HCT116 (cell line): ENCODE measurements at regions not wholly inside any gene's neighbourhood (a gene's known extent, or its start where the extent isn't known, plus 50 kb on each side); places are given as distances from the start of the nearest gene placed in this dataset.

Experiments
- ATAC-seq: fragments of 200-7000 bp; cut with Tn5 transposase; 2 replicates; pipeline ENCODE4 v1.9.1; 2020; ENCODE audit warnings: mild to moderate bottlenecking, moderate library complexity
- BruUV-seq: library from RNA; stranded (reverse); fragments of 400-500 nt; replicated peaks from 2 replicates; lab custom pipeline; 2021; lab: Mats Ljungman, UMichigan
- CTCF ChIA-PET: fragments of 300-600 bp; sonication (Branson Sonifier 250); formaldehyde crosslinking; loops from one replicate; lab custom pipeline; 2021; ENCODE audit warnings: antibody characterized with exemption; lab: Charles Lee
- POLR2A ChIA-PET: fragments of 300-600, 350-600 bp; sonication (Branson Sonifier 250); formaldehyde crosslinking; loops from one replicate; lab custom pipeline; 2021; ENCODE audit warnings: antibody characterized with exemption; lab: Charles Lee
- RAD21 ChIA-PET, 2 experiments: fragments of 300-600 bp; sonication (Branson Sonifier 250); formaldehyde crosslinking; loops; one replicate each; lab custom pipeline; 2023; ENCODE audit warnings: low total read pairs in 2 of 2; ENCODE audit not compliant: uncharacterized antibody in 2 of 2, unreplicated experiment in 2 of 2, low non-redundant PET in 1 of 2; lab: Charles Lee
- DNase-seq: peaks from one replicate; pipeline ENCODE4 v3.0.0-alpha.2; 2010; ENCODE audit warnings: low read depth, low spot score
- H2AFZ ChIP-seq: fragments of 200-600 bp; shearing (Covaris generic), sonication (generic); 2 replicates; pipeline ENCODE4 v1.6.1; 2017; ENCODE audit warnings: low read depth, mixed run types, mixed read lengths, antibody characterized with exemption, low read length; ENCODE audit not compliant: poor library complexity, severe bottlenecking
- H3K27ac ChIP-seq: 2 replicates; pipeline ENCODE4 v1.5.1; 2012; ENCODE audit warnings: low read depth, low read length
- H3K27me3 ChIP-seq: fragments of 200-600 bp; sonication (generic); 2 replicates; pipeline ENCODE4 v1.6.1; 2016; ENCODE audit warnings: mixed run types, low read length, mixed read lengths; ENCODE audit not compliant: insufficient read depth
- H3K36me3 ChIP-seq, 2 experiments: fragments of 200-500 bp in 1 of 2; fragments of 200-600 bp in 1 of 2; sonication (Bioruptor generic) in 1 of 2; sonication (generic) in 1 of 2; 2 replicates each; pipeline versions ENCODE4 v1.5.1 to v1.6.1; 2014 to 2016; ENCODE audit warnings: low read length in 2 of 2, inconsistent platforms in 1 of 2, mixed read lengths in 1 of 2, mixed run types in 1 of 2; ENCODE audit not compliant: insufficient read depth in 2 of 2, control insufficient read depth in 1 of 2
- H3K4me1 ChIP-seq, 2 experiments: fragments of 200-600 bp in 1 of 2; sonication (generic) in 1 of 2; 2 replicates each; pipeline versions ENCODE4 v1.5.1 to v1.6.1; 2012 to 2017; ENCODE audit warnings: low read length in 2 of 2, inconsistent platforms in 1 of 2, mild to moderate bottlenecking in 1 of 2, mixed read lengths in 1 of 2, mixed run types in 1 of 2, moderate library complexity in 1 of 2; ENCODE audit not compliant: insufficient read depth in 2 of 2, control insufficient read depth in 1 of 2
- H3K4me2 ChIP-seq: fragments of 200-600 bp; sonication (generic); 2 replicates; pipeline ENCODE4 v1.6.1; 2017; ENCODE audit warnings: mixed run types, low read length, mixed read lengths
- H3K4me3 ChIP-seq, 2 experiments: fragments of 200-600 bp in 1 of 2; sonication (generic) in 1 of 2; replicated peaks in 1 of 2; 2 replicates each; pipeline ENCODE4 v1.5.1; 2011 to 2016; ENCODE audit warnings: low read length in 2 of 2, control low read depth in 1 of 2, low read depth in 1 of 2, mild to moderate bottlenecking in 1 of 2, mixed read lengths in 1 of 2, mixed run types in 1 of 2
- H3K79me2 ChIP-seq: fragments of 200-600 bp; sonication (generic); 2 replicates; pipeline ENCODE4 v1.6.1; 2017; ENCODE audit warnings: mild to moderate bottlenecking, mixed run types, low read length, moderate library complexity, mixed read lengths; ENCODE audit not compliant: insufficient read depth
- H3K9ac ChIP-seq: fragments of 200-600 bp; sonication (generic); 2 replicates; pipeline ENCODE4 v1.6.1; 2016; ENCODE audit warnings: low read length, mixed read lengths
- H3K9me2 ChIP-seq: fragments of 200-600 bp; sonication (generic), shearing (Covaris generic); 2 replicates; pipeline ENCODE4 v1.6.1; 2017; ENCODE audit warnings: mixed run types, mild to moderate bottlenecking, moderate library complexity; ENCODE audit not compliant: insufficient read depth
- H3K9me3 ChIP-seq, 2 experiments: fragments of 200-500 bp in 1 of 2; fragments of 200-600 bp in 1 of 2; sonication (Bioruptor generic) in 1 of 2; sonication (generic) in 1 of 2; 2 replicates each; pipeline ENCODE4 v1.6.1; 2014 to 2017; ENCODE audit warnings: low read length in 2 of 2, mixed read lengths in 2 of 2, inconsistent platforms in 1 of 2, low read depth in 1 of 2, mild to moderate bottlenecking in 1 of 2, mixed run types in 1 of 2, moderate library complexity in 1 of 2; ENCODE audit not compliant: control insufficient read depth in 1 of 2, insufficient read depth in 1 of 2
- H4K20me1 ChIP-seq: fragments of 200-600 bp; sonication (generic), shearing (Covaris generic); 2 replicates; pipeline ENCODE4 v1.6.1; 2017; ENCODE audit warnings: mixed run types, mild to moderate bottlenecking, moderate library complexity; ENCODE audit not compliant: insufficient read depth
- CBX3 ChIP-seq: IDR thresholded peaks from 2 replicates; pipeline ENCODE4 v1.6.1; 2012; ENCODE audit warnings: low read depth
- EGR1 ChIP-seq: IDR thresholded peaks from 2 replicates; pipeline ENCODE4 v1.6.1; 2012; ENCODE audit warnings: low read depth
- ELF1 ChIP-seq: IDR thresholded peaks from 2 replicates; pipeline ENCODE4 v1.6.1; 2012; ENCODE audit warnings: low read depth, borderline replicate concordance
- MAX ChIP-seq: IDR thresholded peaks from 2 replicates; pipeline ENCODE4 v1.6.1; 2012
- POLR2AphosphoS5 ChIP-seq: IDR thresholded peaks from 2 replicates; pipeline ENCODE4 v1.6.1; 2011; ENCODE audit warnings: mild to moderate bottlenecking, low read depth, low read length, moderate library complexity
- SIN3A ChIP-seq: IDR thresholded peaks from 2 replicates; pipeline ENCODE4 v1.6.1; 2012; ENCODE audit warnings: low read depth
- SP1 ChIP-seq: IDR thresholded peaks from 2 replicates; pipeline ENCODE4 v1.6.1; 2012; ENCODE audit warnings: low read depth
- ZNF274 ChIP-seq: fragments of 200-500 bp; sonication (Bioruptor generic); IDR thresholded peaks from 2 replicates; pipeline ENCODE4 v1.6.1; 2014; ENCODE audit warnings: mild to moderate bottlenecking, low read depth, low read length, inconsistent platforms
- intact Hi-C: fragments of 100-400 bp; cut with micrococcal nuclease; formaldehyde crosslinking; loops from 2 replicates; pipeline ENCODE4 v1.10.0; 2022
- TF ChIP-seq, protein P1 (sequence below), 3 experiments: fragments of 200-600 bp in 1 of 3; sonication (generic) in 1 of 3; IDR thresholded peaks in 2 of 3; conservative IDR thresholded peaks in 1 of 3; 2 replicates each; pipeline ENCODE4 v1.5.1; 2012 to 2017; ENCODE audit warnings: low read depth in 2 of 3, low read length in 2 of 3, antibody characterized with exemption in 1 of 3, borderline replicate concordance in 1 of 3, control low read depth in 1 of 3, mild to moderate bottlenecking in 1 of 3, mixed read lengths in 1 of 3, mixed run types in 1 of 3, moderate library complexity in 1 of 3; ENCODE audit not compliant: insufficient read depth in 1 of 3

DNA sequence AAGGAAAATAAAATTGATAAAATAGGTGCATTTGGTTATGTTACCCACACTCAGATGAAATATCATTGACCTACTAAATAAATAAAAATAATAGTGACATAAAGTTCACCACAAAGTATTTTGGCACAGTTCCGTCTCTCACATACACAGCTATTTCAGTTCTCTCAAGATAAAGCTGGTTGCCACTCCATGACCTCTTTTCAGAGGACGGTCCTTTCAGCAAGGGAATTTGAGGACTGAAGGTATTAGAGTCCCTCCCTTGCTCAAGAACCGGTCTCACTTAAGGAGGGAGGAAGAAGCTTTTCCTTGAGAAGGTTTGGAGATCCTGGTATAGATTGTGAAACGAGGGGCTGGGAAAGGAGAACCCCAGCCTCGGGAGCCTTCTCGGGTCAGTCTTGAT, 285.5 kb upstream of the CFAP20DC start:
- Histone ChIP-seq H3K9me2 (no peaks in the 10 kb centered on the region), H3K27me3 (peaks cover 28% of the 10 kb centered on the region; the same call in 1 of the 2 replicates), H3K4me2 (no peak overlapping the region)
- intact Hi-C loops: no loop called here
- TF ChIP-seq ZNF274: no peak
- TF ChIP-seq, protein P1, sequence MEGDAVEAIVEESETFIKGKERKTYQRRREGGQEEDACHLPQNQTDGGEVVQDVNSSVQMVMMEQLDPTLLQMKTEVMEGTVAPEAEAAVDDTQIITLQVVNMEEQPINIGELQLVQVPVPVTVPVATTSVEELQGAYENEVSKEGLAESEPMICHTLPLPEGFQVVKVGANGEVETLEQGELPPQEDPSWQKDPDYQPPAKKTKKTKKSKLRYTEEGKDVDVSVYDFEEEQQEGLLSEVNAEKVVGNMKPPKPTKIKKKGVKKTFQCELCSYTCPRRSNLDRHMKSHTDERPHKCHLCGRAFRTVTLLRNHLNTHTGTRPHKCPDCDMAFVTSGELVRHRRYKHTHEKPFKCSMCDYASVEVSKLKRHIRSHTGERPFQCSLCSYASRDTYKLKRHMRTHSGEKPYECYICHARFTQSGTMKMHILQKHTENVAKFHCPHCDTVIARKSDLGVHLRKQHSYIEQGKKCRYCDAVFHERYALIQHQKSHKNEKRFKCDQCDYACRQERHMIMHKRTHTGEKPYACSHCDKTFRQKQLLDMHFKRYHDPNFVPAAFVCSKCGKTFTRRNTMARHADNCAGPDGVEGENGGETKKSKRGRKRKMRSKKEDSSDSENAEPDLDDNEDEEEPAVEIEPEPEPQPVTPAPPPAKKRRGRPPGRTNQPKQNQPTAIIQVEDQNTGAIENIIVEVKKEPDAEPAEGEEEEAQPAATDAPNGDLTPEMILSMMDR (IDR thresholded peaks at IDR 0.05 in 2 of 3, conservative IDR thresholded peaks at IDR 0.05 in 1 of 3; ENCODE audit: borderline replicate concordance in 1 of 3, insufficient read depth in 1 of 3, low read depth in 2 of 3, low read length in 2 of 3): no peak
- TF ChIP-seq SP1: no peak
- no peak for TF ChIP-seq EGR1
- TF ChIP-seq POLR2AphosphoS5: no peak
- no peak for TF ChIP-seq ELF1
- no peak for TF ChIP-seq MAX
- no peak for TF ChIP-seq SIN3A
- TF ChIP-seq, all 23 proteins: peak for 0
- Histone ChIP-seq H2AFZ (no peak overlapping the region), H3K4me3 (no peak overlapping the region), H3K79me2 (no peaks in the 10 kb centered on the region), H3K36me3 (no peaks in the 10 kb centered on the region), H3K9ac (no peak overlapping the region), H4K20me1 (no peaks in the 10 kb centered on the region), H3K4me1 (no peaks in the 10 kb centered on the region), H3K9me3 (no peaks in the 10 kb centered on the region), H3K27ac (no peak overlapping the region)
- BruUV-seq: no TSS peak
- ChIA-PET CTCF (no interaction called here), RAD21 (no interaction called here), POLR2A (no interaction called here)
- no peak for ATAC-seq
- DNase-seq: no peak

DNA sequence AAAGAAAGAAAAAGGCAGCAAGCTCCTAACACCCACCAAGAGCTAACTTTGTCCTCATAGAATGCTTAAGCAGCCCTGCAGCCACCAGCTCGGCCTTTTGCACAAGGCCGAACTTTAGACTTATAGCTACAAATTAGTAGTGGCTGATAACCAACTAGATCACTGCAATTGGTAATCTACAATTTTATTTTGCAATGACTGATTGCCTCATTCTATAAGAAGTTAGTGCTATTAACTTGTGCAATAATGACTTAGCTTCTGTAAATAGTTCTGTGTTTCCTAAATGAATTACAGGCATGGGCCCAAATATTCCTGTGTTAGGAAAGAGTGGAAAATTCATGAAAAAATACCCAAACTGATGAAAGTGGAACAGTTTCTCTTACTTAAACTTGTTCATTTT, 284.8 kb upstream of the CFAP20DC start:
- Histone ChIP-seq H3K9me2 (no peaks in the 10 kb centered on the region), H3K36me3 (no peaks in the 10 kb centered on the region), H3K27me3 (peaks cover 26% of the 10 kb centered on the region; the same call in 1 of the 2 replicates), H3K9ac (no peak overlapping the region), H3K4me2 (no peak overlapping the region), H3K27ac (no peak overlapping the region), H2AFZ (no peak overlapping the region), H4K20me1 (no peaks in the 10 kb centered on the region), H3K4me1 (no peaks in the 10 kb centered on the region)
- BruUV-seq: no TSS peak
- ChIA-PET POLR2A (interaction anchor here (0.5 kb wide), 1 partner anchor 288 kb away, joined by 5 read pairs; no protein-coding TSS in a partner anchor), CTCF (no interaction called here), RAD21 (no interaction called here)
- ATAC-seq (no peak), DNase-seq (no peak)
- intact Hi-C loops: no loop called here
- TF ChIP-seq CBX3: no peak
- TF ChIP-seq, all 23 proteins: peak for 0
- H3K4me3 ChIP-seq: no peak overlapping the region
- no peaks in the 10 kb centered on the region for H3K79me2 ChIP-seq
- no peaks in the 10 kb centered on the region for H3K9me3 ChIP-seq
